Panc1 (cell line): ENCODE measurements at regions not wholly inside any gene's neighbourhood (a gene's known extent, or its start where the extent isn't known, plus 50 kb on each side); places are given as distances from the start of the nearest gene placed in this dataset.

ENCODE experiments used
- CTCF ChIP-seq: fragments of 450-650 bp; IDR thresholded peaks from 2 replicates; pipeline ENCODE4 v1.5.1; 2017; ENCODE audit warnings: mild to moderate bottlenecking
- POLR2AphosphoS5 ChIP-seq: IDR thresholded peaks from 2 replicates; pipeline ENCODE4 v1.6.1; 2012; ENCODE audit warnings: mild to moderate bottlenecking, low read depth, low read length, moderate library complexity
- SIN3A ChIP-seq: IDR thresholded peaks from 2 replicates; pipeline ENCODE4 v1.6.1; 2012; ENCODE audit warnings: low read depth, mild to moderate bottlenecking, low read length, moderate library complexity, borderline replicate concordance; ENCODE audit not compliant: insufficient read depth
- TF ChIP-seq, protein P1 (sequence below), 2 experiments: IDR thresholded peaks; 2 replicates each; pipeline ENCODE4 v1.6.1; 2011 to 2012; ENCODE audit warnings: low read depth in 2 of 2, control low read depth in 1 of 2, low read length in 1 of 2, mild to moderate bottlenecking in 1 of 2, moderate library complexity in 1 of 2; ENCODE audit not compliant: insufficient read depth in 1 of 2

GRCh38 chr3:67946436-67946835 is 292.0 kb upstream of the SUCLG2 start:
- no peak for TF ChIP-seq CTCF
- no peak for TF ChIP-seq SIN3A
- TF ChIP-seq, protein P1, sequence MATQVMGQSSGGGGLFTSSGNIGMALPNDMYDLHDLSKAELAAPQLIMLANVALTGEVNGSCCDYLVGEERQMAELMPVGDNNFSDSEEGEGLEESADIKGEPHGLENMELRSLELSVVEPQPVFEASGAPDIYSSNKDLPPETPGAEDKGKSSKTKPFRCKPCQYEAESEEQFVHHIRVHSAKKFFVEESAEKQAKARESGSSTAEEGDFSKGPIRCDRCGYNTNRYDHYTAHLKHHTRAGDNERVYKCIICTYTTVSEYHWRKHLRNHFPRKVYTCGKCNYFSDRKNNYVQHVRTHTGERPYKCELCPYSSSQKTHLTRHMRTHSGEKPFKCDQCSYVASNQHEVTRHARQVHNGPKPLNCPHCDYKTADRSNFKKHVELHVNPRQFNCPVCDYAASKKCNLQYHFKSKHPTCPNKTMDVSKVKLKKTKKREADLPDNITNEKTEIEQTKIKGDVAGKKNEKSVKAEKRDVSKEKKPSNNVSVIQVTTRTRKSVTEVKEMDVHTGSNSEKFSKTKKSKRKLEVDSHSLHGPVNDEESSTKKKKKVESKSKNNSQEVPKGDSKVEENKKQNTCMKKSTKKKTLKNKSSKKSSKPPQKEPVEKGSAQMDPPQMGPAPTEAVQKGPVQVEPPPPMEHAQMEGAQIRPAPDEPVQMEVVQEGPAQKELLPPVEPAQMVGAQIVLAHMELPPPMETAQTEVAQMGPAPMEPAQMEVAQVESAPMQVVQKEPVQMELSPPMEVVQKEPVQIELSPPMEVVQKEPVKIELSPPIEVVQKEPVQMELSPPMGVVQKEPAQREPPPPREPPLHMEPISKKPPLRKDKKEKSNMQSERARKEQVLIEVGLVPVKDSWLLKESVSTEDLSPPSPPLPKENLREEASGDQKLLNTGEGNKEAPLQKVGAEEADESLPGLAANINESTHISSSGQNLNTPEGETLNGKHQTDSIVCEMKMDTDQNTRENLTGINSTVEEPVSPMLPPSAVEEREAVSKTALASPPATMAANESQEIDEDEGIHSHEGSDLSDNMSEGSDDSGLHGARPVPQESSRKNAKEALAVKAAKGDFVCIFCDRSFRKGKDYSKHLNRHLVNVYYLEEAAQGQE (IDR thresholded peaks at IDR 0.05; ENCODE audit: insufficient read depth in 1 of 2, low read depth in 2 of 2, low read length in 1 of 2) = no peak
- TF ChIP-seq POLR2AphosphoS5 = no peak
